LHCN-M2 (cell line): ENCODE measurements at regions not wholly inside any gene's neighbourhood (a gene's known extent, or its start where the extent isn't known, plus 50 kb on each side); places are given as distances from the start of the nearest gene placed in this dataset.

ENCODE experiments used
- DNase-seq: peaks from one replicate; pipeline ENCODE4 v3.0.0-alpha.2; 2012; ENCODE audit warnings: low read depth

- DNase-seq: no peak
Observed at GRCh38 chr6:165721356-165721755, 58.3 kb upstream of the PDE10A start.

DNA sequence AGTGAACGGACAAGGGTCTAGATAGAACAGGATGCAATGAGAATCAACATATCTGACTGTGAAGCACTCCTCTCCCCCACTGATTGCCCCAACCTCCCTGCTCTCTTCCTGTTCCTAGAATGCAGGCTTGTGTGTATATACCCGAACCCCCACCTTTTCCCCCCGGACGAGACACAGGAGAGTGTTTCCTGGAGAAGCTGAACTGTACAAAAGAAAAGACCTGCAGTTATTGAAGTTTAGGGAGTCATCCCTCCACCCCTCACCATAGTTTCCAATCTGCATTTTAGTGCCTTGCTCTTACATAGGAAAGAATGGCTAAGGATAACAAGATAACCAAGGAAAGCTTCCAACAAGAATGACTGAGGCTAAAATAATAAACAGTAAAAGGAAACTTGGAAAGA, 55.5 kb upstream of the PDE10A start:
- DNase-seq: no peak

DNA sequence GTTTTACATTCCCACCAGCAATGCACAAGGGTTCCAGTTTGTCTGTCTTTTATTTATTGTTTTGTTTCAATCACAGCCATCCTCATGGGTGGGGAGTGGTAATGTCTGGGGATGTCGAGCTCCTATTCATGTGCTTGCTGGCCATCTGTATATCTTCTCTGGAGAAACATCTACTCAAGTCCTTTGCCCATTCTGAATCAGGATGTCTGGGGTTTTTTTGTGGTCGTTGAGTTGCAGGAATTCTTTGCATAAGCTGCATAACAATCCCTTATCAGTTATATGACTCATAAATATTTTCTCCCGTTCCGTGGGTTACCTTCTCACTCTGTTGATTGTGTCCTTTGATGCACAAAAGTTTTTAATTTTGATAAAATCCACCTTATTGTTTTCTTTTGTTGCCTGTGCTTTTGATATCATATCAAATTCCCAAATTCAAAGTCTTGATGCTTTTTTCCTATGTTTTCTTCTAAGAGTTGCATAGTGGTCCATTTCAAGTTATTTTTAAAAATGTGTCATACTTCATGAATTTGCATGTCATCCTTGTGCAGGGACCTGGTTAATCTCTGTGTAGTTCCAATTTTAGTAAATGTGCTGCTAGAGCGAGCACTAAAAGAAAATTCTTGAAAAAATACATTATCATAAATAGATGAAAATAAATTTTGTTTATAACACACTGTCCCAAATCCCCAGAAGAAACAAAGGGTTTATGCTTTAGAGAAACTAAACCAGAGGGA, 54.9 kb upstream of the PDE10A start:
- DNase-seq: peak; percentile 22

GRCh38 chr6:165716886-165717285, 53.8 kb upstream of the PDE10A start:
- DNase-seq: no peak

DNA sequence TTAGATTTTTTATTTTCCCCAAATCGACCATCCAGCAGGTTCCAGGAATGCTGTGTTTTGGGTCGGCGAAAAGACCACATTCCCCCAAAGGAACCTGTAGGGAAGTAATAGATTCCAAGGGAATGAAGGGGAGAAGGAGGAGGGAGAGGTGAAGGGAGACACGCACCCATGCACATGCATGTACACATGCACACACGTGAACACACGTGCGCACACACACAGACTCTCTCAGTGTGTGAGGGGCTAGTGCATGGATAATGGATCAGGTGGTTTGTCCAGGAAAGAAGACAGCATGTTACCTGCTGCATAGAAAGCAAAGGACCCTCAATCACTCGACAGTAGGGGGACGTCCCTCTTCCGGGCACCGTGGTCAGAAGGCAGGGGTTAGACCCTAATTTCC, 52.4 kb upstream of the PDE10A start:
- no peak for DNase-seq

DNA sequence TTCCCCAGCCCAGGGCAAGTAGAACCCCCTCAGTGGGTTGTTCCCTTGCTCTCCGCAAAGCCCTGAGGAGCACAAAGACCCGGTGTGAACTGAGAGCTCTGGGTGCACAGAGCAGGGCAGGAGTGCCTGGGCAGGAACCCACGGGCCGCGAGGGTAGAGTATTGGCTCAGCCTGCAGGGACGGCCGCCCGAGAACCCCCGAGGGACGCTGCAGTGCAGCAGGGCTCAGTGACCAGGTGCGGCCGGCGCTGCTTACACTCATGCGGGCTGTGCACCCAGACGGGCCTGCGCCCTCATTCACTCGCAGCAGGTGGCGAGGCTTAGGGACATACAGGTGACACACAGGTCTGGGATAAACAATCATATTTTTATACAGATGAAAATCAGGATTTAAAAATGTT, 51.9 kb upstream of the PDE10A start:
- no peak for DNase-seq

DNA sequence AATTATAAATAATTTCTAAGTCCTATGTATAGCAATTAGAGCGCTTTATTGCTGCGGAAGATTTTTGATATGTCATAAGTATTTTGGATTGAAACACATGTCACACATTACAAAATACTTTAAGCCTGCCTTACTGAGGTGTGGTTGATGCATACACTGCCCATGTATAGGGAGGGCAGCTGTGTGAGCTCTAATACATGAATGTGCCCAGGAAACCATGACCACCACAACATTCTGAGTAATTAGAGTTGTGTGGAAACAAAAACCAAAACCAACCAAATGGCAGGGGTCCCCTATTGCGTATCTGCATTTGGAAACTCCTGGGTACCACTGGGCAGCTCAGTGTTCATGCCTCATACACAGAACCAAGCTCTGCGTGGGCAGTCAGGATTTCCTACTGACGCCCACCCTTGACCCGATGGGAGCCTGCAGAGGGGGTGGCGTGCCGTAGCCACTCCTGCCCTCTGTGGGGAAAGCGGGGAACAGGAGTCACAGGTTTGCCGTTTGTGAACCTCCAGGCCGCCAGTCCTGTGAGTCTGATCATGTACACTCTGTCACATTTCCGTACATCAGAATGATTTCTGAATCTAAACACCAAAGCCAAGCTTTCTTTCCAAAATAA, 50.9 kb upstream of the PDE10A start:
- no peak for DNase-seq
